HEK293 (cell line): ENCODE measurements at regions not wholly inside any gene's neighbourhood (a gene's known extent, or its start where the extent isn't known, plus 50 kb on each side); places are given as distances from the start of the nearest gene placed in this dataset.

Experiments used
- CTCF ChIP-seq: fragments of 450-650 bp; formaldehyde crosslinking; IDR thresholded peaks from 2 replicates; pipeline ENCODE4 v1.5.1; 2016; ENCODE audit warnings: missing biosample characterization, missing genetic modification characterization
- HOXA7 ChIP-seq: sonication (generic); formaldehyde crosslinking; IDR thresholded peaks from 2 replicates; pipeline ENCODE4 v1.8.1; 2022; ENCODE audit warnings: missing genetic modification reagents, borderline replicate concordance
- ZNF114 ChIP-seq: fragments of 450-650 bp; formaldehyde crosslinking; IDR thresholded peaks from 2 replicates; pipeline ENCODE4 v1.5.0; 2017; ENCODE audit warnings: missing biosample characterization, missing genetic modification characterization

DNA sequence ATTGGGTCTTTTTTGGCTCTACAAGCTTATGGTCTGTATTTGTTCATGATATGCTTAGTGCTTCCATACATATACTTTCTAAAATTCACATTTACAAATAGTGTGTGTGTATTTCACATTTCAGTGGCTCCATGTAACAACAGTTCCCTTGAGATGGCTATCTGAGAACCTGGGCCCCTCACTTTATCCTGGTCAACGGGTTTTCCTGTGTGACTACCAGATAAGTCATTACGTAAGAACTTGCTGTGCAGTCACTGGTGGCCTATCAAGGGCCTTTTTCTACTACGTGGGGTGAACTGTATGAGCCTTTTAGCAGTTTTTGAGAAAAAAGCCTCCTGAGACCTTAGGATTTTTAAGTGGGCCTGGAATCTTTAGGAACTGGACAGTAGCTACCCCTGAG, 454.1 kb downstream of the PCNX1 start:
- TF ChIP-seq CTCF (tag by site-specific recombination) (no peak), ZNF114 (tag by site-specific recombination) (no peak), HOXA7 (CRISPR knock-in tag) (no peak)
